ENCODE measurements at regions not wholly inside any gene's neighbourhood (a gene's known extent, or its start where the extent isn't known, plus 50 kb on each side); places are given as distances from the start of the nearest gene placed in this dataset.

- no peak for TF ChIP-seq EZH2 (IDR thresholded peaks at IDR 0.05; ENCODE audit: borderline replicate concordance, low read length)
- TF ChIP-seq, protein P1, sequence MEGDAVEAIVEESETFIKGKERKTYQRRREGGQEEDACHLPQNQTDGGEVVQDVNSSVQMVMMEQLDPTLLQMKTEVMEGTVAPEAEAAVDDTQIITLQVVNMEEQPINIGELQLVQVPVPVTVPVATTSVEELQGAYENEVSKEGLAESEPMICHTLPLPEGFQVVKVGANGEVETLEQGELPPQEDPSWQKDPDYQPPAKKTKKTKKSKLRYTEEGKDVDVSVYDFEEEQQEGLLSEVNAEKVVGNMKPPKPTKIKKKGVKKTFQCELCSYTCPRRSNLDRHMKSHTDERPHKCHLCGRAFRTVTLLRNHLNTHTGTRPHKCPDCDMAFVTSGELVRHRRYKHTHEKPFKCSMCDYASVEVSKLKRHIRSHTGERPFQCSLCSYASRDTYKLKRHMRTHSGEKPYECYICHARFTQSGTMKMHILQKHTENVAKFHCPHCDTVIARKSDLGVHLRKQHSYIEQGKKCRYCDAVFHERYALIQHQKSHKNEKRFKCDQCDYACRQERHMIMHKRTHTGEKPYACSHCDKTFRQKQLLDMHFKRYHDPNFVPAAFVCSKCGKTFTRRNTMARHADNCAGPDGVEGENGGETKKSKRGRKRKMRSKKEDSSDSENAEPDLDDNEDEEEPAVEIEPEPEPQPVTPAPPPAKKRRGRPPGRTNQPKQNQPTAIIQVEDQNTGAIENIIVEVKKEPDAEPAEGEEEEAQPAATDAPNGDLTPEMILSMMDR (conservative IDR thresholded peaks at IDR 0.05 in 1 of 2, IDR thresholded peaks at IDR 0.05 in 1 of 2; ENCODE audit: extremely low read depth in 1 of 2, insufficient read depth in 1 of 2, low read depth in 1 of 2, low read length in 2 of 2), result no peak
These were observed 665.9 kb downstream of the SQOR start for GRCh38 chr15:46300716-46301115.
